GM12878 (cell line): ENCODE measurements at regions not wholly inside any gene's neighbourhood (a gene's known extent, or its start where the extent isn't known, plus 50 kb on each side); places are given as distances from the start of the nearest gene placed in this dataset.

Source experiments
- ATAC-seq: fragments of 200-7000 bp; cut with Tn5 transposase; 3 replicates; pipeline ENCODE4 v1.9.1; 2020; ENCODE audit warnings: mild to moderate bottlenecking, moderate library complexity
- BruUV-seq: library from RNA; stranded (reverse); fragments of 400-500 nt; replicated peaks from 2 replicates; lab custom pipeline; 2021; lab: Mats Ljungman, UMichigan
- CTCF ChIA-PET: fragments of 300-600 bp; sonication (Branson Sonifier 250); formaldehyde crosslinking; extraction: SDS; loops from one replicate; lab custom pipeline; 2021; ENCODE audit warnings: inconsistent platforms; lab: Yijun Ruan, JAX
- POLR2A ChIA-PET: fragments of 350-600 bp; formaldehyde crosslinking; extraction: SDS; loops from one replicate; lab custom pipeline; 2021; ENCODE audit warnings: inconsistent platforms; lab: Charles Lee
- RAD21 ChIA-PET: fragments of 300-600 bp; sonication (Branson Sonifier 250); formaldehyde crosslinking; loops from one replicate; lab custom pipeline; 2023; ENCODE audit warnings: antibody characterized with exemption; ENCODE audit not compliant: unreplicated experiment; lab: Charles Lee
- SMC1A ChIA-PET: fragments of 300-600 bp; sonication (Branson Sonifier 250); formaldehyde crosslinking; loops from one replicate; lab custom pipeline; 2023; ENCODE audit not compliant: unreplicated experiment, uncharacterized antibody; lab: Charles Lee
- DNase-seq: peaks from one replicate; pipeline ENCODE4 v3.0.0-alpha.2; 2011; ENCODE audit warnings: low read depth, low spot score
- FAIRE-seq: peaks from 3 replicates; lab custom pipeline; 2011; peaks lifted over from hg19 to GRCh38; lab: Jason Lieb, UNC
- H2AFZ ChIP-seq: 2 replicates; pipeline ENCODE4 v1.6.0; 2011; ENCODE audit warnings: low read depth, low read length, control low read depth; ENCODE audit not compliant: control insufficient read depth
- H3K27ac ChIP-seq: 2 replicates; pipeline ENCODE4 v1.5.1; 2011; ENCODE audit warnings: control low read depth; ENCODE audit not compliant: control insufficient read depth, insufficient read depth
- H3K27me3 ChIP-seq, 2 experiments: replicated peaks in 1 of 2; 2 replicates each; pipeline versions ENCODE4 v1.6.0 to v1.6.1; 2011; ENCODE audit warnings: low read length in 1 of 2; ENCODE audit not compliant: control insufficient read depth in 2 of 2, insufficient read depth in 2 of 2
- H3K36me3 ChIP-seq, 2 experiments: 2 replicates each; pipeline ENCODE4 v1.5.1; 2011; ENCODE audit warnings: low read length in 1 of 2; ENCODE audit not compliant: control insufficient read depth in 2 of 2, insufficient read depth in 2 of 2
- H3K4me1 ChIP-seq: 2 replicates; pipeline ENCODE4 v1.6.1; 2011; ENCODE audit warnings: mild to moderate bottlenecking, low read length, moderate library complexity, mixed read lengths; ENCODE audit not compliant: control insufficient read depth, insufficient read depth
- H3K4me2 ChIP-seq: 2 replicates; pipeline ENCODE4 v1.6.0; 2011; ENCODE audit warnings: control low read depth; ENCODE audit not compliant: control insufficient read depth, insufficient read depth
- H3K4me3 ChIP-seq: fragments of 200-600 bp; sonication (generic); 2 replicates; pipeline ENCODE4 v1.5.1; 2016
- H3K79me2 ChIP-seq: 2 replicates; pipeline ENCODE4 v1.6.0; 2011; ENCODE audit warnings: low read length; ENCODE audit not compliant: control insufficient read depth, insufficient read depth
- H3K9ac ChIP-seq: 2 replicates; pipeline ENCODE4 v1.8.0; 2011; ENCODE audit warnings: low read length, control low read depth, mixed read lengths; ENCODE audit not compliant: control insufficient read depth, insufficient read depth
- H3K9me3 ChIP-seq: replicated peaks from 3 replicates; pipeline ENCODE4 v1.5.1; 2011; ENCODE audit warnings: mild to moderate bottlenecking, low read length; ENCODE audit not compliant: control insufficient read depth, insufficient read depth
- H4K20me1 ChIP-seq: 2 replicates; pipeline ENCODE4 v1.6.0; 2011; ENCODE audit not compliant: control insufficient read depth, insufficient read depth
- BMI1 ChIP-seq: fragments of 450-650 bp; IDR thresholded peaks from 2 replicates; pipeline ENCODE4 v1.6.1; 2016; ENCODE audit warnings: mild to moderate bottlenecking, moderate library complexity, borderline replicate concordance
- CBX3 ChIP-seq: fragments of 200-600 bp; sonication (generic); IDR thresholded peaks from 2 replicates; pipeline ENCODE4 v1.6.1; 2016; ENCODE audit warnings: low read depth, borderline replicate concordance
- HDGF ChIP-seq: fragments of 450-650 bp; IDR thresholded peaks from 2 replicates; pipeline ENCODE4 v1.6.1; 2016; ENCODE audit warnings: antibody characterized with exemption
- JUND ChIP-seq: IDR thresholded peaks from 2 replicates; pipeline ENCODE4 v1.6.1; 2012; ENCODE audit warnings: low read depth, mild to moderate bottlenecking, low read length, improper control_type of control experiment, moderate library complexity
- KLF5 ChIP-seq: fragments of 450-650 bp; IDR thresholded peaks from 2 replicates; pipeline ENCODE4 v1.6.1; 2014; ENCODE audit warnings: mild to moderate bottlenecking; ENCODE audit not compliant: partially characterized antibody
- MYB ChIP-seq: fragments of 150-350 bp; IDR thresholded peaks from 2 replicates; pipeline ENCODE4 v1.6.1; 2014; ENCODE audit warnings: mild to moderate bottlenecking, low read depth, low read length, borderline replicate concordance
- PBX3 ChIP-seq: IDR thresholded peaks from 2 replicates; pipeline ENCODE4 v1.6.1; 2011; ENCODE audit warnings: mild to moderate bottlenecking, low read depth, low read length, moderate library complexity; ENCODE audit not compliant: insufficient replicate concordance
- RELB ChIP-seq: fragments of 450-650 bp; IDR thresholded peaks from 2 replicates; pipeline ENCODE4 v1.6.1; 2017; ENCODE audit warnings: low read depth, mild to moderate bottlenecking, moderate library complexity
- USF1 ChIP-seq: IDR thresholded peaks from 2 replicates; pipeline ENCODE4 v1.6.1; 2011; ENCODE audit warnings: borderline replicate concordance, low read depth, mild to moderate bottlenecking, moderate library complexity, mixed read lengths, low read length; ENCODE audit not compliant: insufficient read depth; ENCODE audit errors: extremely low read length
- WGBS: methylation state at CpG from one replicate; pipeline ENCODE4 v1.1.6; 2016; ENCODE audit warnings: low lambda C conversion rate; ENCODE audit not compliant: insufficient replicate concordance, insufficient coverage; ENCODE audit errors: missing lambda C conversion rate; 5-methylcytosine and 5-hydroxymethylcytosine counted together
- in situ Hi-C: fragments of 300-500 bp; cut with MboI; formaldehyde crosslinking; loops from 9 replicates; pipeline ENCODE4 v1.14.3; 2018; ENCODE audit warnings: mixed read lengths
- intact Hi-C: fragments of 100-400 bp; cut with micrococcal nuclease; formaldehyde crosslinking; loops from one replicate; pipeline ENCODE4 v1.14.2; 2022; ENCODE audit not compliant: unreplicated experiment
- TF ChIP-seq, protein P1 (sequence below): fragments of 450-650 bp; IDR thresholded peaks from 2 replicates; pipeline ENCODE4 v1.6.1; 2016; ENCODE audit warnings: mild to moderate bottlenecking
- TF ChIP-seq, protein P2 (sequence below): IDR thresholded peaks from 2 replicates; pipeline ENCODE4 v1.6.1; 2011; ENCODE audit warnings: low read depth, mild to moderate bottlenecking, low read length, moderate library complexity, borderline replicate concordance; ENCODE audit errors: extremely low read depth

DNA sequence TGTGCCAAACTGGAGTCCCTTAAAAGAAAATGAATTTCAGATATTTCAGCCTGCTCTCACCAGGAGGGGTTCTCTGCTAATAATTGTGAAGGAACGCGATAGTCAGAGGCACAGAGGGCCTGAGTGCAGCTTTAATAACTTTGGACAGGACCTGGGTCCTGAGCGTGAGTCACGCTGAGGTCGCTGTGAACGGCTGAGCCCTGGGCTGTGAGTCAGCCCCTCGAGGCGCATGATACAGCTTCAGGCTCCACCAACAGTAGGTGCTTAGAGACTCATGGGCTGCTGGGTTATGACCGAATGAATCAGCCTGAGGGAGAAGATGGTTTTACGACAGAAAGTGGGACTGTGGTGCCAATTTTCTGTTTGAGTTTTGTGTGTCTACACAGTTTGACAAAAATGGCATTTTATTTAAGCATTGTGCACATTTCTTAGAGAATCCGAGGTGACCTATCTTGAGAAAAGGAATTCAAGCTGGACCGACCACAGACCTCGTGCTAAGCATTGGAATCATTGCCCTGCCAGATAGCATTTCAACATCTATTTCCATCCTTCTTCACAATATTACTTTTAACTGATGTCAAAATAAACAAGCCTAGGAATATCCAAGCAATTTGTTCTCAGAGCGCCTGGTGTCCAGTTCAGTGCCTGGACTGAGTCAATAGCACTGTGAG is 183.0 kb downstream of the THBS2 start:
- no TSS peak for BruUV-seq
- DNase-seq (no peak), FAIRE-seq (no peak), ATAC-seq (no peak)
- Histone ChIP-seq H3K27ac (no peak overlapping the region), H3K27me3 (no peaks in the 10 kb centered on the region), H3K4me2 (no peak overlapping the region), H3K9ac (no peak overlapping the region), H3K4me3 (no peak overlapping the region), H2AFZ (no peak overlapping the region), H3K9me3 (no peaks in the 10 kb centered on the region; the same call in 2 of the 3 replicates), H3K4me1 (no peaks in the 10 kb centered on the region), H4K20me1 (no peaks in the 10 kb centered on the region), H3K79me2 (no peaks in the 10 kb centered on the region), H3K36me3 (no peaks in the 10 kb centered on the region)
- WGBS, result 58% methylated on average over 14 of the region's 14 CpGs
- RAD21 ChIA-PET, result no interaction called here
- in situ Hi-C loops, result no loop called here
- CTCF ChIA-PET, result no interaction called here
- intact Hi-C loops, result no loop called here
- POLR2A ChIA-PET, result no interaction called here
- SMC1A ChIA-PET, result no interaction called here
- TF ChIP-seq RELB, result no peak
- TF ChIP-seq USF1, result no peak
- TF ChIP-seq JUND, result no peak

GRCh38 chr6:169069356-169069755 is 184.3 kb downstream of the THBS2 start:
- FAIRE-seq (no peak), ATAC-seq (no peak), DNase-seq (no peak)
- Histone ChIP-seq H3K79me2 (no peaks in the 10 kb centered on the region), H3K27ac (no peak overlapping the region), H3K4me1 (no peaks in the 10 kb centered on the region), H3K9ac (no peak overlapping the region), H2AFZ (no peak overlapping the region), H4K20me1 (no peaks in the 10 kb centered on the region), H3K4me2 (no peak overlapping the region), H3K36me3 (no peaks in the 10 kb centered on the region), H3K9me3 (no peaks in the 10 kb centered on the region; the same call in 2 of the 3 replicates), H3K4me3 (no peak overlapping the region), H3K27me3 (no peaks in the 10 kb centered on the region)
- RAD21 ChIA-PET, result no interaction called here
- SMC1A ChIA-PET, result no interaction called here
- BruUV-seq, result no TSS peak
- intact Hi-C loops (no loop called here), in situ Hi-C loops (no loop called here)
- POLR2A ChIA-PET, result no interaction called here
- CTCF ChIA-PET, result no interaction called here
- WGBS, result 61% methylated on average over 7 of the region's 7 CpGs
- TF ChIP-seq PBX3, result no peak
- TF ChIP-seq MYB, result no peak
- TF ChIP-seq KLF5, result no peak
- TF ChIP-seq, protein P1, sequence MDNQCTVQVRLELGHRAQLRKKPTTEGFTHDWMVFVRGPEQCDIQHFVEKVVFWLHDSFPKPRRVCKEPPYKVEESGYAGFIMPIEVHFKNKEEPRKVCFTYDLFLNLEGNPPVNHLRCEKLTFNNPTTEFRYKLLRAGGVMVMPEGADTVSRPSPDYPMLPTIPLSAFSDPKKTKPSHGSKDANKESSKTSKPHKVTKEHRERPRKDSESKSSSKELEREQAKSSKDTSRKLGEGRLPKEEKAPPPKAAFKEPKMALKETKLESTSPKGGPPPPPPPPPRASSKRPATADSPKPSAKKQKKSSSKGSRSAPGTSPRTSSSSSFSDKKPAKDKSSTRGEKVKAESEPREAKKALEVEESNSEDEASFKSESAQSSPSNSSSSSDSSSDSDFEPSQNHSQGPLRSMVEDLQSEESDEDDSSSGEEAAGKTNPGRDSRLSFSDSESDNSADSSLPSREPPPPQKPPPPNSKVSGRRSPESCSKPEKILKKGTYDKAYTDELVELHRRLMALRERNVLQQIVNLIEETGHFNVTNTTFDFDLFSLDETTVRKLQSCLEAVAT, result no peak
- TF ChIP-seq, protein P2, sequence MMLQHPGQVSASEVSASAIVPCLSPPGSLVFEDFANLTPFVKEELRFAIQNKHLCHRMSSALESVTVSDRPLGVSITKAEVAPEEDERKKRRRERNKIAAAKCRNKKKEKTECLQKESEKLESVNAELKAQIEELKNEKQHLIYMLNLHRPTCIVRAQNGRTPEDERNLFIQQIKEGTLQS, result no peak
- no peak for TF ChIP-seq HDGF
- no peak for TF ChIP-seq BMI1
- no peak for TF ChIP-seq CBX3
